Stimulated activated naive CD4-positive, alpha-beta T cell (primary cell): ENCODE measurements at regions not wholly inside any gene's neighbourhood (a gene's known extent, or its start where the extent isn't known, plus 50 kb on each side); places are given as distances from the start of the nearest gene placed in this dataset.

Source experiments
- DNase-seq, 6 experiments: peaks; one replicate each; lab custom pipeline; 2025; lab: John Stamatoyannopoulos, UW

DNA sequence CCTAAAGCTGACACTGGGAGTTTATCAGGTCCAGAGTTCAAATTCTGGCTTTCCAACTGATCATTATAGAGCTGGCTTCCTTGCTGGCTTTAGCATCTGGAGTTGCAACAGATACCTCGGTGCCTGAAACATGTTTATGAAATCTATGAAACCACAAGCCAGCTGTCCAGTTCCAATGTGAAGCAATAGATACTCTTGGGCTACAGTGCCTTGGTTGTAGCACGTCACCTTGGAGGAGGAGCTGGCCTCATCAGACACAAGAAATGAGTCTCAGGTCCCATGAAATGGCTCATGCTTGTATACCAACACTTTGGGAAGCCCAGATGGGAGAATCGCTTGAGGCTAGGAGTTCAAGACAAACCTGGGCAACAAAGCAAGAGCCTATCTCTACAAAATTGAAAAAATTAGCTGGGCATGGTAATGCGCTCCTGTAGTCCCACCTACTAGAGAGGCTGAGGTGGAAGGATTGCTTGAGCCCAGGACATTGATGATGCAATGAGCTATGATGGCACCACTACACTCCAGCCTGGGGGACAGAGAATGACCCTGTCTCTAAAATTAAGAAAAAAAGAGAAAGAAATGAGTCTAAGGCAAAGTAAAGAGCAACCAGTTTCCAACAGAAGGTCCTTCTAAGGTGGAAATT, 132.5 kb upstream of the ZNF648 start:
- no peak for DNase-seq

DNA sequence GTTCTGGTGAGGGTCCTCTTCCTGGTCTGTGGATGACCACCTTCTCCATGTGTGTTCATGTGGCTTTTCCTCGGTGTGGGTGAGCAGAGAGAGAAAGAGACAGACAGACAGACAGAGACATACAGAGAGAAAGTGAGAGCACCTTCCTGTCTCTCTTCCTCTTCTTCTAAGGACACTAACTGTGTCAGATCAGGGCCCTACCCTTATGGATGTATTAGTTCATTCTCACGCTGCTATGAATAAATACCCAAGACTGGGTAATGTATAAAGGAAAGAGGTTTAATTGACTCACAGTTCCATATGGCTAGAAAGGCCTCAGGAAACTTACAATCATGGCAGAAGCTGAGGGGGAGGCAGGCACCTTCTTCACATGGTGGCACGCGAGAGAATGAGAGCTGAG, 131.5 kb upstream of the ZNF648 start:
- DNase-seq: no peak

DNA sequence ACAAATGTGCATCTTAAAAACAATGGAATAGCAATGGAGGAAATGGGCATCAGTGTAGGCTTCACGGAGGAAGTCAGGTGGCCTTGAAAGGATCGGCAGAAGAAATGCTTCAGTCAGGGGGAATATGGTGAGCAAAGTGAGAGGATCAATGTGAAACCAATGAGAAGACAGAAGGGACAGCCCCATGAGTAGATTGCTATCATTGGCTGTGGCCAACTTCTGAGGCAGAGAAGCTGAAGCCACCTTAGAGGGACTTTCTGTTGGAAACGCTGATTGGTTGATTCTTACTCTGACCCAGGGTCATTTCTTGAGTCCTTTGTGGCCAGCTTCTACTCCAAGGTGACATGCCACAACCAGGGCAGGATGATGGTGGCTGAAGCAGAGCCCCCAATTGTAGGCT, 130.7 kb upstream of the ZNF648 start:
- no peak for DNase-seq

GRCh38 chr1:182191381-182192115, 130.0 kb upstream of the ZNF648 start:
- DNase-seq: no peak

DNA sequence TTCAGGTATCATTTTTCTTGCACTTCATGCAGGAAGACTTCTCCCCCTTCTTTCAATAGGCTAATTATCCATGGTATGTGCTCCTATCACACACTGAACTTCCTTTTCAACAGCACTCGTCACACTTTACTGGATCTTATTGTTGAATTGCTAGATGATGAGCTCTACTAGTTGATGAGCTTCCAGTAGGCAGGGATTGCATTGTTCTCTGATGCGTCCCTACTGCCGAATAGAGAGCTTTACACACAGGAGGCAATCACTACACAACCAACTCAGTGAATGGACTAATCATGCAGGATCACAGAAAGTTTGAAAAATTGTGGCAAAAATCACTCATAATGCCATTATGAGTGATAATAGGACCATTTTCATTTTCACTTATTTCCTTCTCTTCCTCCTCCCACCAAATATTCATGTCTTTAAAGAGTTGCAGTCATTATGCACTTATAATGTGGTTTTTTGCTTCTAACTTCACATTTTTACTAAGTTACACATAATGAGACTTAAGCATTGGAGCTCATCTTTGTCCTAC, 128.1 kb upstream of the ZNF648 start:
- DNase-seq: no peak

DNA sequence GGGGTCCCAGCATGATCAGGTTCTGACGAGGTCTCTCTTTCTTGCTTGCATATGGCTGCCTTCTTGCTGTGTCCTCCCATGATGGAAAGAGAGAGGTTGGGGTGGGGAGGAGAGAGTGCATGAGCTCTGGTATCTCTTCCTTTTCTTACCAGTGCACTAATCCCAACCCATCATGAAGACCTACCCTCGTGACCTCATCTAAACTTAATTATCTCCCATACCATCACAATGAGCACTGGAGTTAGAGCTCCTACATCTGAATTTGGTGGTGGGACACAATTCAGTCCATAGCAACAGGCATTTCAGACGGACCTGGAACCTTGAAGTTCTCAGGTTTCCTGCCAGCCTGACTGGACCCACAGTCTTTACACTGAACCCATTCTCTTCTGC, 125.2 kb upstream of the ZNF648 start:
- no peak for DNase-seq

- DNase-seq: no peak
Measured at GRCh38 chr1:182185842-182186756, 124.6 kb upstream of the ZNF648 start.

DNA sequence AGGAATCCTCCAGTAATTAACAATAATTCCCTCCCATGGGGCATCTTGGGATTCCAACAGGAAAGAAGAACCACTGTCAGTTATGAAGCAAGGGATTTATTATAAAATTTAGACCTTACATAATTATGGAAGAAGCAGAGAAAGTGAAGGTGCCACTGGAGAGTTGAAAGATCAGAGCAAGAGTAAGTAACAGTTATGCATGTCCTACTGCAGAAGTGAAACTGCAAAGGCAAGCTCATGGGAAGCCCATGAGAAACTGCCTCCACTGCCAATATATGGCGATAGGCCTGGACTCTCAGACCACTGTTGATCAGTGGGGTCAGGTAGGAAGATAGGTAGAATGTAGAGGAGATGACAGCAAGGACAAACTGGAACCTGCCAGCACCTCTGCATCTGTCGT, 123.6 kb upstream of the ZNF648 start:
- no peak for DNase-seq

GRCh38 chr1:182183606-182184005, 122.1 kb upstream of the ZNF648 start:
- DNase-seq: no peak

DNA sequence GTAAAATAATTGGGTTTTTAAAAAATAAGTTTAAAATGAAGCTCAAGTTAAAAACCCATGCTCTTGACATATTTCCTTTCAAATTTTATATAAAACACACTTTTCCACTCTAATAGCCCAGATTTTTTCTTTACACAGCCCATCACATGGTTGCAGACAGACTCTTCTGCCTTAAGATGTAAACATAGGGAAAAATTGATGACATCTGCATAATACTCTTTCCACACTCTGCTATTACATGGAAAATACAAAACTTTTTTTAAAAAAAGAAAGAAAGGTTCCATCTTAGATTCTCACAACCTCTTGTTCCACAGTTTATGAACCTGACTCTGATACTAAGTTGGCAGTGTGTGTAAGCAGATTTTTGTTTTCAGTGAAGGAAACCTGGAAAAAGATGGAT, 120.8 kb upstream of the ZNF648 start:
- DNase-seq: no peak

GRCh38 chr1:182181167-182181572, 119.7 kb upstream of the ZNF648 start:
- no peak for DNase-seq

- DNase-seq: no peak
Measured at GRCh38 chr1:182175361-182175931, 113.9 kb upstream of the ZNF648 start.

GRCh38 chr1:182174513-182174855, 113.0 kb upstream of the ZNF648 start:
- no peak for DNase-seq

- DNase-seq: no peak
Measured at GRCh38 chr1:182173808-182174512, 112.4 kb upstream of the ZNF648 start.

DNA sequence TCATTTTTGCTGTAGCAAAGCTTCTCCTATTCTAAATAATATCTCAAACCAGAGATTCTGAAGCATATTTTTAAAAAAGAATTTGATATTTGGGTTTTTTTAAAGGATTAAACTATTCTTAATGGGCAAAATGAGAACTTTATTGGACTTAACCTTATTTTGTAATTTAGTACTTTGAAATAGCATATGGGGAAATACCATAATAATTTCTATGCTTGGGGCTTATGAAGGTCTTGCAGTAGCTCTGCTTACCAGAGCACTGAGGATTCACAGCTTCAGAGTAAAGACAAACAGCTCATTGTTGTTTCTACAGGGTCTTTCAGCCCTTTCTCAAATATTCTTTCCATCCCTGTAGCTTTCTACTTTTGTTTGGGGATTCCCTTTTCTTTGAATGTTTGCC, 111.2 kb upstream of the ZNF648 start:
- no peak for DNase-seq

- no peak for DNase-seq
Measured at GRCh38 chr1:182170891-182171461, 109.5 kb upstream of the ZNF648 start.

- DNase-seq: no peak
Measured at GRCh38 chr1:182169203-182169602, 107.7 kb upstream of the ZNF648 start.

GRCh38 chr1:182166750-182167149, 105.2 kb upstream of the ZNF648 start:
- DNase-seq: no peak

- DNase-seq: no peak
Measured at GRCh38 chr1:182166321-182166720, 104.8 kb upstream of the ZNF648 start.

DNA sequence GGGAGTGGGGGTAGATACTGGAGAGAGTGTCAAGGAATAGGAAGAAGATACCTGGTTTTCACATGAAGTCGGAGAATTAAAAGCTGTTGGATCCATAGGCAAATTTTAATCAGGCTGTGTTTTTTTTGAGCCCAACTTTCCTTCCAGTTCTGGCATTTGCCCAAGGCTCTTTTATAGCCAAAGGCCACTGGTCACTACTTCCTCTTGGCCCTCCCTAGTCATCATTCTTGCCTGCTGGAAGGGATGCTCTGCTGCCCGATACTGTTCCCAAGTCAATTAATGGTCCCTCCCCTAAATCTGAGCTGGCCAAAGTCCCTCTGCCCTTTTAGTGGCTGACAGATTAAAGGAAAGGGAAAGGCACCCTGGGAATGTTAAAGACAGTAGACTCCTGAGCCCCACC, 102.8 kb upstream of the ZNF648 start:
- DNase-seq: no peak

DNA sequence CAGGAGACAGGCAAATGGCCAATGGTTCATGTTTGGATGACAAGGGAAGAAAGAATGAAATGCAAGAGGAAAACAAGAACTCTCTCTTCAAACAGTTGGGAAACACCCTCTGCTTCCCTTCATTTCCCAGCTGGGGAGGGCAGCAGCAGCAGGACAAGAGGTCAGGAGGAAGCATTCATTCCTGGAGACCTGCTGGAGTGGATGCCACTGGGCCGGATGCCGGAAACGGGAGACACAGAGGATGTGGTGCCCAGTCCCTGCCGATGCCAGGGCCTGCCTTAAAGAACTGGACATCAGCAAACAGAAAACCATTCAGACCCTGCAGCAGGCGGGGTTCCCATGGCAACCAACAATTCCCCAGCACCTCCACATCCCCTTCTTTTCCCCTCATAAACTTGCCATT, 102.3 kb upstream of the ZNF648 start:
- no peak for DNase-seq
